ENCODE measurements at regions not wholly inside any gene's neighbourhood (a gene's known extent, or its start where the extent isn't known, plus 50 kb on each side); places are given as distances from the start of the nearest gene placed in this dataset.

DNA sequence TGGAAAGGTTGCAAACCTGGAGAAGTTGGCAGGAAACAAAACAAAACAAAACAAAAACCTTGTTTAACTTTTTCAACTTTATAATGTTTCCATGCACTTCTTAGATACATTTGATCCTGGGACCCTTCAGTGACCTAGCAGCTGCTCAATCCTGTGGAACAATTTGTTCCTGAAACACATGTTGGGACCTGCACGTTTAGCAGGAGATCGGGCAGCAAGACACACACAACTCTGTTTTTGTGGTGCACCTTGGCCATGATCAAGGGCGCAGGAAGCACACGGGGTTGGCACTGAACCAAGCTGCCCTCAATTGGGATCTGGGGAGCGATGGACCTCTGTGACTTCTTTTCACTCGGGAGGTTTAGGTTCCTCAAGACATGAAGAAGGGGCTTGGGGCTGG is 268.7 kb downstream of the LOXHD1 start:
- peak; percentile 11 for DNase-seq

GRCh38 chr18:46392576-46392975 is 264.4 kb downstream of the LOXHD1 start:
- no peak for DNase-seq

- no peak for DNase-seq
These were observed 263.8 kb downstream of the LOXHD1 start for GRCh38 chr18:46393230-46393629.

DNA sequence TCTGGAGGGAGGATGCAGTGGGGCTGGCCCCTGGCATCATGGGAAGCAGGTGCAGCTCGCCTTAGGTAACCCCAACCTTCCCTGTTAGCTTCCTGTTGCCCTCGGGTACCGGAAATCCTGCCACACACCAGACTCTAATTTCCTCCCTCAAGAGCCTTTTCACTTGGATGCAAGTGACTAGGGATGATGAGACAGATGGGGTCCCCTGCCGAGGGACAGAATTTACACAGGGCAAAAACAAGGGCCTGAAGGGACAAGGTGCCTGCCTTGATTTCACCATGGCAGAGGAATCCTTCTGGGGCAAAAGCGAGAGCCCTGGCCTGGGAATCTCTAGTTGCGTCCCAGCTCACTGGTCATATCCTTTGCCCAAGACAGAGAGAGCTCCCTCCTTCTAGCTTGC is 263.1 kb downstream of the LOXHD1 start:
- no peak for DNase-seq

- DNase-seq, result no peak
These were observed 261.2 kb downstream of the LOXHD1 start for GRCh38 chr18:46395795-46396194.

- no peak for DNase-seq
These were observed 259.8 kb downstream of the LOXHD1 start for GRCh38 chr18:46397174-46397573.

DNA sequence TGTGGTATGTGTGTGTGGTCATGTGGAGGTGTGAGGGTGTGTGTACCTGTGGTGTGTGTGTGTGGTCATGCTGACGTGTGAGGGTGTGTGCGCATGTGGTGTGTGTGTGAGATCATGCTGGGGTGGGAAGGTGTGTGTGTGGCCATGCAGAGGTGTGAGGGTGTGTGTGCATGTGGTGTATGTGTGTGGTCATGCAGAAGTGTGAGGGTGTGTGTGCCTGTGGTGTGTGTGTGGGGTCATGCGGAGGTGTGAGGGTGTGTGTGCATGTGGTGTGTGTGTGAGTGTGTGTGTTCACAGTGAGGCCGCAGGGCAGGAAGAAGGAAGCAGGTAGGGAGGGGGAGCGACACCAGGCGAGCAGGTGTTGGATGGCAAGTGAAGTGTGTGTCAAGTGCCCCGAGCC is 259.0 kb downstream of the LOXHD1 start:
- DNase-seq, result no peak

GRCh38 chr18:46398625-46399024 is 258.4 kb downstream of the LOXHD1 start:
- peak; percentile 28 for DNase-seq

- DNase-seq, result no peak
These were observed 257.7 kb downstream of the LOXHD1 start for GRCh38 chr18:46399303-46399702.

DNA sequence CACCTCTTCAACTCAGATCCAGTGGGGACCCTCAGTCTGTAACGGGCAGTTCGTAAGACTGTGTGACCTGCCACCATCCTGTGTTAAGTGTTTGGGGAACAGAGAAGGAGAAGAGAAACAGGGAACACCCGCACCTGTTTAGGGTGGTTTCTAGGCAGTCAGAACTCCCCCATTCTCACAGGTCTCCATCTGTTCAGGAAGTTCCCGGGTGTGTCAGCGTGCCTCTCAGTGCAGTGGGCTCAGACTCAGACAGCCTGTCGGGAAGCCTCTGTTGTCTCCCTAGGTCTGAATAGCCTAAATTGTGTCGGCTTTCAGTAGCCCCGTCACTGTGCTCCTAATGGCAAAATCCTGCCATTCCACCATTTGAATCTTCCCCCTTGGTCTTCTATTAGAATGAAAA is 256.6 kb downstream of the LOXHD1 start:
- DNase-seq, result peak; percentile 88

DNA sequence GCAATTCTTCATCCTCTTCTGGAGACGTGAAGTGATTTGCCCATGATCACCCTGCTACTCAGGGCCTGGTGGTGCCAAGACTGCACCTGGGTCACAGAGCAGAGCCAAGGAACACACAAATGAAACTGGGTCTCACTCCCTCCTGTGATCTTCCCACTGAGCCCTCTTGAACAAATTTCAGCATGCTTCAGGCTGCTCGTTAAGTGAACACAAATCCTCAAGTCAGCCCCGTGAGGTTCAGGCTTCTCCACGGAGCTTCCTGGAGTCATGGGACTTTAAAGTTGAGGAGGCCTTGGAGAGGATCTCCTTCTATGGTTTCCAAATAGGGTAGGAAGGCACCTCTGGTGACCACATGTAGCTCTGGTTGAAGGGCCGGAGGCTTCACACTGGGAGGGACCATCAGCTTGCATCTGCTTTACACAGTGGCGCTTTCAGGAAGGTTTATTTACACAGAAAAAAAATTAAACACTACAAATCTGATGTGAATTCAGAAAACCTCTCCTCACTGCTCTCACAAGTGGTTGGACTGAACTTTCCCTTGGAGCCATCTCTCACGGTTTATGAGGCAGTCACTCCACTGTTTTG is 255.4 kb downstream of the LOXHD1 start:
- DNase-seq, result peak; percentile 26

- DNase-seq, result no peak
These were observed 254.6 kb downstream of the LOXHD1 start for GRCh38 chr18:46402396-46402795.

DNA sequence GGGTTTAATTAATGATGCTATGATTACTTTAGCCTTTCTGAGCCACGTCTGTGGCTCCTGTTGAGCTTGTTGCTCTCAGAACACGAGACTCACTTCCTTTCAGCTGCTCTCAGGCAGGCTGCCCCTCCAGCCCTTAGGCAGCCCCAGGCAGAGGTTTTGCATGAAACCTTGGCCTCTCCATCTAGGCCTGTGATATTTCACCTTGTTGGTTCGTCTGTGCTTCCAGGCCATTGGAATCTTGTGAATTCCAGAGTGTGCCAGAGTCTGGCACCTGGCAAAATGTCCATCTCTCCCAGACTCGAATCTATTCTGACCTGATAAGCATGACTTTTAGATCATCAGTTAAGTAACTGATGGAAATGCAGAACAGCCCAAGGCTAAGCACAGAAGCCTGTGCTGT is 254.1 kb downstream of the LOXHD1 start:
- DNase-seq, result no peak

- no peak for DNase-seq
These were observed 251.0 kb downstream of the LOXHD1 start for GRCh38 chr18:46405832-46406538.

DNA sequence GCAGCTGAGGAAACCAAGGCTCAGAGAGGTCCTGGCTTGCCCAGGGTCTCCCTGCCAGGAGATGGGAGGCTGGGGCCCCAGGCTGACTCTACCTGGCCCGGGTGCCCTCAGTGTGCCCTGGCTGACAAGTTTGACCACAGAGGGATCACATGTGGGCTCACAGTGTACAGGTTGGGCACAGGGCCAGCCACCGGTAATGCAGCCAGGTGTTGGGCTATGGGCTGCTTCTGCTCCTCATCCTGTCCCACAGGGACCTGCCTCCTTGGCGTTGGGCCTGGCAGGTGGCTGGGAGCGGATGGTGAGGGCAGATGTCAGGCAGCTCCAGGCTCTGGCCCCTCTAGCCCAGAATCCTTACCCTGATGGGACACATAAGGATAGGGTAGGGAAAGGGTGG is 250.5 kb downstream of the LOXHD1 start:
- peak; percentile 86 for DNase-seq

- DNase-seq, result no peak
These were observed 249.4 kb downstream of the LOXHD1 start for GRCh38 chr18:46407486-46408166.

- DNase-seq, result no peak
These were observed 248.6 kb downstream of the LOXHD1 start for GRCh38 chr18:46408334-46408987.

DNA sequence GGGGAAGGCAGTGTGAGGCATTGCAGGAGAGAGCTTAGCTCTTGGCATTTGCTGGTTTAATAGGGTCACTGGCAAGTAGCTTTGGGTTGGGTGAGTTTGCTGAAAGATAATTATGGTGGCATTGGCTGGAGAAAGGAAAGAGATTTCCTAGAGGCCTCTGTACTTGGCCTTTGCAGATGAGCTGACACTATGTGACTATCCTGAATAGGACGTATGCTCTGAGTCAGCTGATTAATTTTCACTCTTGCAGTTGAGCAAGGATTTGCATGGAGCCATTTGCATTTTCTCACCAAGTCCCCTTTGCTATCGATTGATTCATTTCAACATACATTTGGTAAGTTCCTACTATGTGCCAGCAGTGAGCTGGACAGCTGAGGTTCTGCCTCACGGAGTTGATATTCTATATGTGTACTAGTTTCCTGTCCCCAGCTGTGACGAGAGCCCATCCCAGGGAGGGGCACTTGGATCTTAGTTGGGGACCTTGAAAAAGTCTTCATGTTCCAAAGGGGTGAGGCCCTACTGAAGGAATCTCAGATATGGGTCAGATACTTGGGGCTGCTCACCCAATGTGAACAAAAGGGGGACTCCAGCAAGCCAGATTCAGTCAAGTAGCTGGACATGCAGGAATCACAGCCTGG is 245.7 kb downstream of the LOXHD1 start:
- no peak for DNase-seq

GRCh38 chr18:46411867-46412690 is 244.9 kb downstream of the LOXHD1 start:
- peak; percentile 75 for DNase-seq

DNA sequence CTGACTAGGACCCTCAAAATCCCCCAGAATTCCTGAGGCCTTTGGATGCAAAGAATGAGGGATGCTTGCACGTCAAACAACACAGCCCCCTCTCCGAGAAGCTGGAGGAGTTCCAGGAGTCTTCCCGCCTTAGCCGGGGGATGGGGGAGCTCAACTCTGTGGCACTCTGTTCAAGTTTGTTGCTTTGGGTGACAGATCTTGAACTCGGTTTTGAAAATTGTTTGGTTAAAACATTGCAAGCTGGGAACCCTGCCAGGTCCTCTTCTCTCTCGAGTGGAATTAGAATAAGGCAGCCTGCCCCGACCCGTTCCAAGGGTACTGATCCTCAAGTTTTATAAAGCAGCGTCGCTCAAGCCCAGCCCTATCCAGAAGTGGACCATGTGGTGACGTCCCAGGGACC is 244.1 kb downstream of the LOXHD1 start:
- DNase-seq, result peak; percentile 53

DNA sequence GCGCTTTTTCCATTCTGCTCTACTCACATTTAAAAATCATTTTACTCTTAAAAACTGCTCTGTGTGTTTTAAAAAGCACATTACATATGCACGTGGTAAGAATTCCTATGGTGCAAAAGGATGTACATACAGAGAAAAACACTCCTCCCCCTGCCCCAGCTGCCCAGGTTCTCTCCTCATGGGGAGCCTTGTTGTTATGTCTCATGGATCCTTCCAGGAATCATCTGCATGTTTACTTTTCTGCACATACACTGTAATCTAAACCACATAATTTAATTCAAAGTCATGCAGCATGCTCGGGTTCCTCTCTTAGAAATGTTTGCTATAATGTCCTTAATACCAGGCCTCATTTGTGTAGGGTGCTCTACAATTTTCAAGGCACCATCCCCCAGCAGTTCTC is 243.3 kb downstream of the LOXHD1 start:
- DNase-seq, result peak; percentile 54

DNA sequence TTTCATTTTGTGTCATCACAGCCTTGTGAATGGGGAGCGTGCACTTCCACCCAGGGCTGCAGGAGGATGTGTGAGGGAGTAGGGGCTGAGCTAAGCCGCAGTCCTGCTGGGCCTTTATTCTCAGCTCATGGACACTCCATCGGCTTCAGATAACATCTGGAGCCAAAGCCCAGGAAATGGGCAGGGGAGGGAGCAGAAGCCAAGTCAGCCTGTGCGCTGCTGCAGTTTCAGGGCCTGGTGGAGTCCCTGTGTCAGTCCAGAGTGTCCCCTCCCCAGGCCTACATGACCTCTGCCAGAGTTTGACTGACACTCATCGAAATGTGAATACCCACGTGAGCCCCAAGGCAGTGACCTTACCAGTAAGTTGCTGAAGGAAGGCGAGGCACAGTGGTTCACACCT is 242.2 kb downstream of the LOXHD1 start:
- no peak for DNase-seq
